ENCODE measurements at regions not wholly inside any gene's neighbourhood (a gene's known extent, or its start where the extent isn't known, plus 50 kb on each side); places are given as distances from the start of the nearest gene placed in this dataset.

- TF ChIP-seq CTCF (IDR thresholded peaks at IDR 0.05): no peak
- Histone ChIP-seq H3K4me1 (ENCODE audit: control insufficient read depth in 1 of 2, insufficient read depth in 1 of 2, low read depth in 1 of 2, low read length in 1 of 2) (peaks cover 8 to 12% of the 10 kb centered on the region in 2 experiments), H3K27ac (no peak overlapping the region), H3K27me3 (peaks cover 18% of the 10 kb centered on the region), H3K4me3 (ENCODE audit: low read depth in 1 of 2, low read length in 1 of 2) (no peak overlapping the region), H3K9me3 (no peaks in the 10 kb centered on the region), H3K36me3 (no peaks in the 10 kb centered on the region)
Measured at GRCh38 chr14:34018125-34018524, 67.3 kb upstream of the EGLN3 start.

GRCh38 chr14:34015383-34015782 lies 64.5 kb upstream of the EGLN3 start:
- no peaks in the 10 kb centered on the region for H3K36me3 ChIP-seq
- H3K4me3 ChIP-seq (ENCODE audit: low read depth in 1 of 2, low read length in 1 of 2): no peak overlapping the region
- peaks cover 8 to 14% of the 10 kb centered on the region in 2 experiments for H3K4me1 ChIP-seq (ENCODE audit: control insufficient read depth in 1 of 2, insufficient read depth in 1 of 2, low read depth in 1 of 2, low read length in 1 of 2)
- H3K9me3 ChIP-seq: no peaks in the 10 kb centered on the region
- peaks cover 18% of the 10 kb centered on the region for H3K27me3 ChIP-seq
- H3K27ac ChIP-seq: no peak overlapping the region
- TF ChIP-seq CTCF (IDR thresholded peaks at IDR 0.05): no peak

GRCh38 chr14:34014936-34015335 lies 64.1 kb upstream of the EGLN3 start:
- no peaks in the 10 kb centered on the region for H3K9me3 ChIP-seq
- H3K4me3 ChIP-seq (ENCODE audit: low read depth in 1 of 2, low read length in 1 of 2): no peak overlapping the region
- H3K36me3 ChIP-seq: no peaks in the 10 kb centered on the region
- no peak for TF ChIP-seq CTCF (IDR thresholded peaks at IDR 0.05)
- H3K4me1 ChIP-seq (ENCODE audit: control insufficient read depth in 1 of 2, insufficient read depth in 1 of 2, low read depth in 1 of 2, low read length in 1 of 2): peaks cover 8 to 14% of the 10 kb centered on the region in 2 experiments
- no peak overlapping the region for H3K27ac ChIP-seq
- peaks cover 18% of the 10 kb centered on the region for H3K27me3 ChIP-seq

GRCh38 chr14:34013721-34014060 lies 62.8 kb upstream of the EGLN3 start:
- Histone ChIP-seq H3K4me3 (ENCODE audit: low read depth in 1 of 2, low read length in 1 of 2) (no peak overlapping the region), H3K27ac (no peak overlapping the region), H3K27me3 (peaks cover 6% of the 10 kb centered on the region), H3K4me1 (ENCODE audit: control insufficient read depth in 1 of 2, insufficient read depth in 1 of 2, low read depth in 1 of 2, low read length in 1 of 2) (peaks cover 8 to 14% of the 10 kb centered on the region in 2 experiments), H3K9me3 (no peaks in the 10 kb centered on the region), H3K36me3 (no peaks in the 10 kb centered on the region)
- no peak for TF ChIP-seq CTCF (IDR thresholded peaks at IDR 0.05)

GRCh38 chr14:34012978-34013720 lies 62.3 kb upstream of the EGLN3 start:
- Histone ChIP-seq H3K27me3 (peaks cover under 1% of the 10 kb centered on the region), H3K36me3 (no peaks in the 10 kb centered on the region), H3K27ac (no peak overlapping the region), H3K9me3 (no peaks in the 10 kb centered on the region), H3K4me1 (ENCODE audit: control insufficient read depth in 1 of 2, insufficient read depth in 1 of 2, low read depth in 1 of 2, low read length in 1 of 2) (peaks cover 8 to 14% of the 10 kb centered on the region in 2 experiments), H3K4me3 (ENCODE audit: low read depth in 1 of 2, low read length in 1 of 2) (no peak overlapping the region)
- no peak for TF ChIP-seq CTCF (IDR thresholded peaks at IDR 0.05)
